ENCODE measurements at regions not wholly inside any gene's neighbourhood (a gene's known extent, or its start where the extent isn't known, plus 50 kb on each side); places are given as distances from the start of the nearest gene placed in this dataset.

DNA sequence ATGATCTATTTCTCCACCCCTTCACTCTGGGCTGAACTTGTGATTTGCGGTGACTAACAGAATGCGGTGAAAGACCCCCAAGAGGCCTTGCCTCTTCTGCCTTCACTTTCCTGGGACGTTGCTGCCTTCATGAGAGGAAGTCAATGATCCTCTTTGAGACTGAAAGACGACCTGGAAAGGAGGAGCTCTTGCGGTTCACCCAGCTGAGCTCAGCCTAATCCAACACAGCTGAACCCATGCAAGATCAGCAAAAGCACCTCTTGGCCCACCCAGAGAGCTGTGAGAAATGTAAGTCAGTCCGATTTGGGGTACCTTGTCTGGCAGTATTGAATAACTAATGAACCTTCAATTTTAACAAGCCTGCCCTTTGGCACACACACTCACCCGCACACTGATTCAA is 767.4 kb upstream of the TPTE start:
- TF ChIP-seq, protein P1, sequence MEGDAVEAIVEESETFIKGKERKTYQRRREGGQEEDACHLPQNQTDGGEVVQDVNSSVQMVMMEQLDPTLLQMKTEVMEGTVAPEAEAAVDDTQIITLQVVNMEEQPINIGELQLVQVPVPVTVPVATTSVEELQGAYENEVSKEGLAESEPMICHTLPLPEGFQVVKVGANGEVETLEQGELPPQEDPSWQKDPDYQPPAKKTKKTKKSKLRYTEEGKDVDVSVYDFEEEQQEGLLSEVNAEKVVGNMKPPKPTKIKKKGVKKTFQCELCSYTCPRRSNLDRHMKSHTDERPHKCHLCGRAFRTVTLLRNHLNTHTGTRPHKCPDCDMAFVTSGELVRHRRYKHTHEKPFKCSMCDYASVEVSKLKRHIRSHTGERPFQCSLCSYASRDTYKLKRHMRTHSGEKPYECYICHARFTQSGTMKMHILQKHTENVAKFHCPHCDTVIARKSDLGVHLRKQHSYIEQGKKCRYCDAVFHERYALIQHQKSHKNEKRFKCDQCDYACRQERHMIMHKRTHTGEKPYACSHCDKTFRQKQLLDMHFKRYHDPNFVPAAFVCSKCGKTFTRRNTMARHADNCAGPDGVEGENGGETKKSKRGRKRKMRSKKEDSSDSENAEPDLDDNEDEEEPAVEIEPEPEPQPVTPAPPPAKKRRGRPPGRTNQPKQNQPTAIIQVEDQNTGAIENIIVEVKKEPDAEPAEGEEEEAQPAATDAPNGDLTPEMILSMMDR (IDR thresholded peaks at IDR 0.05 in 8 of 11, conservative IDR thresholded peaks at IDR 0.05 in 3 of 11) = no peak
- no peak for TF ChIP-seq POLR2A (IDR thresholded peaks at IDR 0.05)
